SKM-1 (cell line): ENCODE measurements at regions not wholly inside any gene's neighbourhood (a gene's known extent, or its start where the extent isn't known, plus 50 kb on each side); places are given as distances from the start of the nearest gene placed in this dataset.
"Not testable (repeated sequence)": the region's sequence is repeated elsewhere in the genome, so short reads cannot be mapped to it uniquely, and the experiment has no call there.

Experiments used
- DNase-seq: peaks from one replicate; lab custom pipeline; 2025; ENCODE audit not compliant: unreplicated experiment; lab: John Stamatoyannopoulos, UW

- DNase-seq, result no peak
Measured at GRCh38 chr14:71165121-71166031, 258.1 kb downstream of the PCNX1 start.

GRCh38 chr14:71166180-71166837 is 259.1 kb downstream of the PCNX1 start:
- no peak for DNase-seq

- not testable (repeated sequence) for DNase-seq
Measured at GRCh38 chr14:71167325-71167950, 260.2 kb downstream of the PCNX1 start.

- DNase-seq, result not testable (repeated sequence)
Measured at GRCh38 chr14:71168161-71168560, 260.9 kb downstream of the PCNX1 start.

- DNase-seq, result no peak
Measured at GRCh38 chr14:71168564-71169427, 261.5 kb downstream of the PCNX1 start.

GRCh38 chr14:71169861-71170260 is 262.6 kb downstream of the PCNX1 start:
- DNase-seq, result no peak

- DNase-seq, result no peak
Measured at GRCh38 chr14:71175491-71175890, 268.2 kb downstream of the PCNX1 start.

- no peak for DNase-seq
Measured at GRCh38 chr14:71179066-71179465, 271.8 kb downstream of the PCNX1 start.

- no peak for DNase-seq
Measured at GRCh38 chr14:71180397-71180796, 273.1 kb downstream of the PCNX1 start.

- DNase-seq, result no peak
Measured at GRCh38 chr14:71181215-71182003, 274.1 kb downstream of the PCNX1 start.

- no peak for DNase-seq
Measured at GRCh38 chr14:71183876-71184689, 276.8 kb downstream of the PCNX1 start.

- no peak for DNase-seq
Measured at GRCh38 chr14:71185637-71186036, 278.4 kb downstream of the PCNX1 start.

GRCh38 chr14:71187633-71188356 is 280.5 kb downstream of the PCNX1 start:
- DNase-seq, result no peak

- no peak for DNase-seq
Measured at GRCh38 chr14:71190770-71191374, 283.6 kb downstream of the PCNX1 start.

- no peak for DNase-seq
Measured at GRCh38 chr14:71193663-71194062, 286.4 kb downstream of the PCNX1 start.

- DNase-seq, result no peak
Measured at GRCh38 chr14:71194251-71194650, 287.0 kb downstream of the PCNX1 start.

- no peak for DNase-seq
Measured at GRCh38 chr14:71196921-71197320, 289.7 kb downstream of the PCNX1 start.

GRCh38 chr14:71198687-71199086 is 291.4 kb downstream of the PCNX1 start:
- no peak for DNase-seq
